ENCODE measurements at regions not wholly inside any gene's neighbourhood (a gene's known extent, or its start where the extent isn't known, plus 50 kb on each side); places are given as distances from the start of the nearest gene placed in this dataset.
A peak's percentile ranks its signal among the peaks of the same experiment; 100 is the strongest.
"Not testable (repeated sequence)": the region's sequence is repeated elsewhere in the genome, so short reads cannot be mapped to it uniquely, and the experiment has no call there.

- 0 out of 2 replicates have a peak, but pooled peaks cover 3% of the 10 kb centered on the region for H3K36me3 ChIP-seq (ENCODE audit: low read length)
- no peaks in the 10 kb centered on the region for H3K27me3 ChIP-seq (ENCODE audit: low read length)
- no peak overlapping the region for H3K4me3 ChIP-seq (ENCODE audit: insufficient read depth, low read length, poor library complexity, severe bottlenecking)
- no peaks in the 10 kb centered on the region for H3K79me2 ChIP-seq (ENCODE audit: insufficient read depth, low read length)
- no peaks in the 10 kb centered on the region for H3F3A ChIP-seq (ENCODE audit: insufficient read depth)
- no peak overlapping the region for H3K9ac ChIP-seq (ENCODE audit: low read length)
- no peaks in the 10 kb centered on the region for H3K9me2 ChIP-seq (replicated peaks; ENCODE audit: insufficient read depth, low read length)
- no peak overlapping the region for H3K27ac ChIP-seq (ENCODE audit: low read depth, low read length)
- H4K20me1 ChIP-seq (ENCODE audit: low read depth, low read length) = no peaks in the 10 kb centered on the region
- H3K4me2 ChIP-seq (ENCODE audit: low read depth, low read length, poor library complexity, severe bottlenecking) = no peak overlapping the region
- no peak for TF ChIP-seq EZH2phosphoT487 (conservative IDR thresholded peaks at IDR 0.05; ENCODE audit: low read length)
- H2AFZ ChIP-seq (ENCODE audit: low read depth, low read length, severe bottlenecking) = no peak overlapping the region
- no peaks in the 10 kb centered on the region for H3K9me3 ChIP-seq (ENCODE audit: insufficient read depth, low read length)
Measured at GRCh38 chr6:19571176-19571575, 266.0 kb upstream of the ID4 start.

GRCh38 chr6:19578481-19578880 lies 258.7 kb upstream of the ID4 start:
- Histone ChIP-seq H2AFZ (ENCODE audit: low read depth, low read length, severe bottlenecking) (no peak overlapping the region), H3K36me3 (ENCODE audit: low read length) (0 out of 2 replicates have a peak, but pooled peaks cover 3% of the 10 kb centered on the region), H3K9ac (ENCODE audit: low read length) (no peak overlapping the region), H4K20me1 (ENCODE audit: low read depth, low read length) (no peaks in the 10 kb centered on the region), H3K27me3 (ENCODE audit: low read length) (no peaks in the 10 kb centered on the region), H3K79me2 (ENCODE audit: insufficient read depth, low read length) (no peaks in the 10 kb centered on the region), H3K27ac (ENCODE audit: low read depth, low read length) (no peak overlapping the region), H3K9me3 (ENCODE audit: insufficient read depth, low read length) (peaks cover 13% of the 10 kb centered on the region; the same call in 1 of the 2 replicates), H3K9me2 (replicated peaks; ENCODE audit: insufficient read depth, low read length) (no peaks in the 10 kb centered on the region), H3K4me2 (ENCODE audit: low read depth, low read length, poor library complexity, severe bottlenecking) (no peak overlapping the region), H3K4me3 (ENCODE audit: insufficient read depth, low read length, poor library complexity, severe bottlenecking) (no peak overlapping the region), H3F3A (ENCODE audit: insufficient read depth) (no peaks in the 10 kb centered on the region)
- TF ChIP-seq EZH2phosphoT487 (conservative IDR thresholded peaks at IDR 0.05; ENCODE audit: low read length) (no peak), CTCF (IDR thresholded peaks at IDR 0.05; ENCODE audit: insufficient read depth, low read length, poor library complexity, severe bottlenecking) (no peak)

- not testable (repeated sequence) for H3K79me2 ChIP-seq (ENCODE audit: insufficient read depth, low read length); H3K27me3 ChIP-seq (ENCODE audit: low read length); H3K4me2 ChIP-seq (ENCODE audit: low read depth, low read length, poor library complexity, severe bottlenecking); H3K4me3 ChIP-seq (ENCODE audit: insufficient read depth, low read length, poor library complexity, severe bottlenecking); H3K9ac ChIP-seq (ENCODE audit: low read length); H2AFZ ChIP-seq (ENCODE audit: low read depth, low read length, severe bottlenecking); H3F3A ChIP-seq (ENCODE audit: insufficient read depth); H3K9me2 ChIP-seq (replicated peaks; ENCODE audit: insufficient read depth, low read length); H3K27ac ChIP-seq (ENCODE audit: low read depth, low read length); H3K36me3 ChIP-seq (ENCODE audit: low read length); H4K20me1 ChIP-seq (ENCODE audit: low read depth, low read length)
- H3K9me3 ChIP-seq (ENCODE audit: insufficient read depth, low read length) = peaks cover 13% of the 10 kb centered on the region; the same call in 1 of the 2 replicates
Measured at GRCh38 chr6:19584207-19584606, 253.0 kb upstream of the ID4 start.

GRCh38 chr6:19587238-19587942 lies 249.8 kb upstream of the ID4 start:
- Histone ChIP-seq H3K36me3 (ENCODE audit: low read length) (no peaks in the 10 kb centered on the region), H4K20me1 (ENCODE audit: low read depth, low read length) (no peaks in the 10 kb centered on the region), H3K9me3 (ENCODE audit: insufficient read depth, low read length) (no peaks in the 10 kb centered on the region), H3K27ac (ENCODE audit: low read depth, low read length) (peak overlapping the region; percentile 81), H3K9me2 (replicated peaks; ENCODE audit: insufficient read depth, low read length) (no peaks in the 10 kb centered on the region), H3K4me2 (ENCODE audit: low read depth, low read length, poor library complexity, severe bottlenecking) (peak overlapping the region; percentile 38), H3K9ac (ENCODE audit: low read length) (peak overlapping the region; percentile 31), H3K79me2 (ENCODE audit: insufficient read depth, low read length) (no peaks in the 10 kb centered on the region), H2AFZ (ENCODE audit: low read depth, low read length, severe bottlenecking) (peak overlapping the region; percentile 35), H3F3A (ENCODE audit: insufficient read depth) (peaks cover 4% of the 10 kb centered on the region), H3K4me3 (ENCODE audit: insufficient read depth, low read length, poor library complexity, severe bottlenecking) (no peak overlapping the region), H3K27me3 (ENCODE audit: low read length) (no peaks in the 10 kb centered on the region)
- TF ChIP-seq EZH2phosphoT487 (conservative IDR thresholded peaks at IDR 0.05; ENCODE audit: low read length) = peak; percentile 96
- TF ChIP-seq CTCF (IDR thresholded peaks at IDR 0.05; ENCODE audit: insufficient read depth, low read length, poor library complexity, severe bottlenecking) = no peak
